Mucosa of descending colon (tissue), 3 donors: ENCODE measurements at regions not wholly inside any gene's neighbourhood (a gene's known extent, or its start where the extent isn't known, plus 50 kb on each side); places are given as distances from the start of the nearest gene placed in this dataset.

ENCODE experiments used
- ATAC-seq: fragments of 200-7000 bp; cut with Tn5 transposase; one replicate; pipeline ENCODE4 v1.9.1; 2020; ENCODE audit warnings: mild to moderate bottlenecking, moderate library complexity
- DNase-seq, 3 donors: peaks; one replicate each; pipeline ENCODE4 v3.0.0-alpha.2; 2020
- H3K36me3 ChIP-seq: fragments of 200-600 bp; one replicate; pipeline ENCODE4 v1.8.0; 2021; ENCODE audit warnings: low read depth, mild to moderate bottlenecking
- H3K4me1 ChIP-seq: fragments of 200-600 bp; one replicate; pipeline ENCODE4 v1.8.0; 2021; ENCODE audit warnings: low read depth, mild to moderate bottlenecking
- H3K4me3 ChIP-seq: fragments of 200-600 bp; one replicate; pipeline ENCODE4 v1.8.0; 2021; ENCODE audit warnings: mild to moderate bottlenecking
- H3K9me3 ChIP-seq: fragments of 200-600 bp; one replicate; pipeline ENCODE4 v1.8.0; 2021; ENCODE audit warnings: mild to moderate bottlenecking
- CTCF ChIP-seq: fragments of 200-600 bp; IDR thresholded peaks from one replicate; pipeline ENCODE4 v1.8.0; 2022; ENCODE audit warnings: antibody characterized with exemption, mild to moderate bottlenecking
- intact Hi-C, 2 donors: fragments of 100-400 bp; cut with DNase I in 1 of 2; cut with micrococcal nuclease in 1 of 2; formaldehyde crosslinking; loops; one replicate each; pipeline versions ENCODE4 v1.11.0 to v1.11.1; 2022; cut with DNase I, micrococcal nuclease
- donor health status: DM: no; HTN: no; CAD: no; lungs with moderate emphysema.
- donor health status: DM: no; HTN: no; CAD: no.
- donor health status: DM: no; HTN: yes; CAD: no.

- intact Hi-C loops = no loop called here
- TF ChIP-seq CTCF = no peak
- H3K36me3 ChIP-seq = no peaks in the 10 kb centered on the region
- peaks cover 31% of the 10 kb centered on the region for H3K4me1 ChIP-seq
- no peak overlapping the region for H3K4me3 ChIP-seq
- H3K9me3 ChIP-seq = no peaks in the 10 kb centered on the region
- DNase-seq (peak in 1 of 3 donors; percentile 52), ATAC-seq (no peak)
These were observed 158.5 kb downstream of the C9orf50 start for GRCh38 chr9:129462360-129462759.

- DNase-seq = peak; percentile 94 to 97 (median 96)
- no peak for TF ChIP-seq CTCF
- intact Hi-C loops = no loop called here
- H3K4me1 ChIP-seq = peaks cover 31% of the 10 kb centered on the region
- ATAC-seq = peak; percentile 94
- H3K9me3 ChIP-seq = no peaks in the 10 kb centered on the region
- H3K36me3 ChIP-seq = no peaks in the 10 kb centered on the region
- no peak overlapping the region for H3K4me3 ChIP-seq
These were observed 160.3 kb downstream of the C9orf50 start for GRCh38 chr9:129460323-129461261.

DNA sequence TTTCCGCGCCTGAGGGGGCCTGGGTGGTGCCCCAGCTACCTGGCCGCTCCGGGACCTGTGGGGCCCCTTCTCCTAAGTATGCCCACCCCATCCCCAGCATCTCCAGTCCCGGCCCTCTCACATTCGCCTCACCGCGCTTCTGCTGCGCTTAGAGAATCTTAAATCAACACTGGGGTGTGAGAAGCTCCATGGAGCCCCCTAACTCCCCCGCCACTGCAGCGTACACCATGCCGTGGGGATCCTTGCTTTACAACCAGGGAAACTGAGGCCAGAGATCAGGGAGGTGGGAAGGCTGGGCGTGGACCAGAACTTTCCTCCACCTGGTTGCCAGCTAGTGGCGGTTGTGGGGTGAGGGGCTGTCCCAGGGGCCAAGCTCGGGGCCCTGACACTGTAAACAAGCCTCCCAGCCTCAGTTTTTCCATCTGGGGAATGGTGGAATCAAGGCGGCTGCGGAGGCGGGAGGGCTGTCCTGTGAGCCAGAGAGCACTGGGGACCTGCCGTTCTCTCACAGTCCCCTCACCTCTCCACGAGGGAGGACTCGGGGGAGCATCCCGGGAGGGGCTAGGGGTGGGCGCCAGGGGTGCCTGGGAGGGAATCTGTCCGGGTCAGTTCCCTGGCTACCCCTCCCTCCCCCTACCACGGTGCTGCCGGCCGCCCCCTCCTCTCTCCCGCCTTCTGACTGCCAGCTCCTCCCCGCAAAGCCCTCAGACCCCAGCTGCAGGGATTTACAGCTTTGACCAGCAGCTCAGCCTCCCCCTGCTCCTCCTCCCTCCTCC, 161.2 kb downstream of the C9orf50 start:
- Histone ChIP-seq H3K4me1 (peaks cover 31% of the 10 kb centered on the region), H3K36me3 (no peaks in the 10 kb centered on the region), H3K9me3 (no peaks in the 10 kb centered on the region), H3K4me3 (no peak overlapping the region)
- no peak for TF ChIP-seq CTCF
- ATAC-seq (peak; percentile 14), DNase-seq (peak in 1 of 3 donors; percentile 38)
- intact Hi-C loops = no loop called here

DNA sequence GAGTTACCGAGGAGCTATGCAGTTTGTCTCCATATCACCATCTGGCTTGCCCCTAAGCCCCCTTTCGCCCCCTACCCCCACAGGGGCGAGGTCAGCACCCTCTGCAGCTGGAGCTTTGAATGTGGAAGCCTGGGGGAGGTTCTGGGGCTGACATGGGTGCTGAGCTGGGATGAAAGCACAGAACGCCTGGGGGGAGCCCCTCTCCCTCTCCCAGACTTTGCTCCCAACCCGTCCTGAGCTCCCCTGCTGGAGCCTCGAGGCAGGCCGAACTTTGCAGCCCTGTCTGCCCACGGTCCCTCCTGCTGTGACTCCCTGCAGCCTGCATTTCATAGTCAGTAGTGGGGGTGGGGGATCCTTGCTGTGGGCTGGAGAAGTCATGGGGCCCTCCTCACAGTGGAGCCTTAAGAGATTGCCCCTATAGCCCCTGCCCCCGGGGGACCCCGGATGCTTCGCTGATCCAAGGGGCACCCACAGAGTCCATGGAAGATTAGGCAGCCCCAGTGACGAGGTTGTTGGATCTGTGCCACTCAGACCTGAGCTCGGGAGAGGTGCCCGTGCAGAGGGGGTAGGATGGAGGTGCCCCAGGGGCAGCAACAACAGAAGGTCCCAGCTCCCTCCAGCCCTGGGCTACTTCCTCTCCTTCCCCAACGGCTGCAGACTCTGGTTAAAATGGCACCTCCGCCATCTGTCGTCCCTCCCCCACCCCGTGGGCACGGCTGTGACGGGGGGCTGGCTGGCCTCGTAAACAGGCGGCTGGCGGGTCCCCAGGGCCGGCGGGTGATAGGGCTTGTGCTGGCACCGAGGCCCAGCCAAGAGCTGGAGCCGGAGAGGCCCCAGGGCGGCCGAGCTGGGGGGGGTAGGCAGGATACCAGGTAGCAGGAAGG, 162.0 kb downstream of the C9orf50 start:
- ATAC-seq (peak; percentile 4), DNase-seq (peak; percentile 49 to 78 (median 63))
- peaks cover 31% of the 10 kb centered on the region for H3K4me1 ChIP-seq
- no peak overlapping the region for H3K4me3 ChIP-seq
- intact Hi-C loops = no loop called here
- no peaks in the 10 kb centered on the region for H3K9me3 ChIP-seq
- no peak for TF ChIP-seq CTCF
- H3K36me3 ChIP-seq = no peaks in the 10 kb centered on the region

- Histone ChIP-seq H3K4me3 (no peak overlapping the region), H3K4me1 (peaks cover 31% of the 10 kb centered on the region)
- intact Hi-C loops = no loop called here
These were observed 162.7 kb downstream of the C9orf50 start for GRCh38 chr9:129458155-129458661.

More at GRCh38 chr9:129458155-129458661, 162.7 kb downstream of the C9orf50 start:
- Histone ChIP-seq H3K9me3 (no peaks in the 10 kb centered on the region), H3K36me3 (no peaks in the 10 kb centered on the region)
- ATAC-seq (no peak), DNase-seq (peak; percentile 56 to 65 (median 60))
- TF ChIP-seq CTCF = no peak
